H1 (cell line): ENCODE measurements at regions not wholly inside any gene's neighbourhood (a gene's known extent, or its start where the extent isn't known, plus 50 kb on each side); places are given as distances from the start of the nearest gene placed in this dataset.

Source experiments
- GTF2F1 ChIP-seq: IDR thresholded peaks from 2 replicates; pipeline ENCODE4 v1.6.1; 2012; ENCODE audit warnings: low read depth, low read length, improper control_type of control experiment, borderline replicate concordance
- POLR2AphosphoS5 ChIP-seq: IDR thresholded peaks from 2 replicates; pipeline ENCODE4 v1.6.1; 2011; ENCODE audit warnings: low read depth, low read length
- RAD21 ChIP-seq, 2 experiments: IDR thresholded peaks in 1 of 2; conservative IDR thresholded peaks in 1 of 2; 2 replicates each; pipeline ENCODE4 v1.6.1; 2011; ENCODE audit warnings: low read depth in 2 of 2, low read length in 2 of 2, improper control_type of control experiment in 1 of 2, inconsistent platforms in 1 of 2, mild to moderate bottlenecking in 1 of 2, moderate library complexity in 1 of 2
- TAF1 ChIP-seq: IDR thresholded peaks from 2 replicates; pipeline ENCODE4 v1.6.1; 2011; ENCODE audit warnings: mild to moderate bottlenecking, low read depth, low read length
- TEAD4 ChIP-seq: IDR thresholded peaks from 2 replicates; pipeline ENCODE4 v1.6.1; 2012; ENCODE audit warnings: low read depth, low read length, inconsistent platforms, mixed read lengths
- TF ChIP-seq, protein P1 (sequence below), 3 experiments: IDR thresholded peaks; 1 replicate in 2 of 3; 2 replicates in 1 of 3; pipeline versions ENCODE4 v1.5.1 to v1.6.1; 2011; ENCODE audit warnings: low read length in 3 of 3, mild to moderate bottlenecking in 3 of 3, inconsistent platforms in 2 of 3, low read depth in 1 of 3, moderate library complexity in 1 of 3; ENCODE audit not compliant: insufficient read depth in 1 of 3; ENCODE audit errors: control extremely low read depth in 1 of 3
- TF ChIP-seq, protein P2 (sequence below): IDR thresholded peaks from 2 replicates; pipeline ENCODE4 v1.6.1; 2012; ENCODE audit warnings: low read length, inconsistent platforms
- TF ChIP-seq, protein P3 (sequence below): IDR thresholded peaks from 2 replicates; pipeline ENCODE4 v1.6.1; 2012; ENCODE audit warnings: inconsistent platforms

DNA sequence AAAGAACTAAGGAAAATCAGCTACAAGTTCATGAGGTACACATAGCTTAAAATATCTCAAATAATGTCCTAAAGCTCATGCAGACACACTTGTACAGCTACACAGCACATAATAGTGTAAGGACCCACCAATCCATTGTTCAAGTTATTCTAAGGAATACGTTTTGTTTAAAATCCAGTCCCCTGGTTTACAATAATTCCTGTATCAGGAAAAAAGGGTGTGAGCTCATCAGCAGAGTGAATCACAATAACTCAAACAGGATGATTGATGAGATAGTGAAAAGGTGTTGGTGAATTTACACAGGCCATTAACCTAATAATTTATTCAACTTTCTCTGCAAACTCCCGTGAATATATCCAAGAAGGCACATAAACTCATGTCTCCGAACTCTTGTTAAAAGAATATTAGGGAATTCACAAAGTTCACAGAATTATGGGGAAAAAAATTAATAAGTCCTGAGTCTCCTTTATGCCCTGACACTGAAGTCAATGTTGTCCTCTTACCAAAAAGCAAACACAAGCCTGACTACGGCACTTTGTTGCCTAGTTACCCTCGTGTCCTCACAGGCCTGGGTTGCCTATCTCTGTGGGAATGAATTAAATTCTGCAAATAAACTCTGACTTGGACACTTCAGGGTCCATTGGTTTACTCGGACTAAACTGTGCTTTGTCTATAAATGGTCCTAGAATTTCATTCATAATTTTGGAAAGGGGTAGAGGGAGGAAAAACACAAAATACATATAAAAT, 142.8 kb upstream of the PDE4D start:
- TF ChIP-seq RAD21 (IDR thresholded peaks at IDR 0.05 in 1 of 2, conservative IDR thresholded peaks at IDR 0.05 in 1 of 2; ENCODE audit: low read depth in 2 of 2, low read length in 2 of 2) (no peak), TEAD4 (no peak), POLR2AphosphoS5 (no peak), GTF2F1 (no peak), TAF1 (no peak)
- TF ChIP-seq, protein P1, sequence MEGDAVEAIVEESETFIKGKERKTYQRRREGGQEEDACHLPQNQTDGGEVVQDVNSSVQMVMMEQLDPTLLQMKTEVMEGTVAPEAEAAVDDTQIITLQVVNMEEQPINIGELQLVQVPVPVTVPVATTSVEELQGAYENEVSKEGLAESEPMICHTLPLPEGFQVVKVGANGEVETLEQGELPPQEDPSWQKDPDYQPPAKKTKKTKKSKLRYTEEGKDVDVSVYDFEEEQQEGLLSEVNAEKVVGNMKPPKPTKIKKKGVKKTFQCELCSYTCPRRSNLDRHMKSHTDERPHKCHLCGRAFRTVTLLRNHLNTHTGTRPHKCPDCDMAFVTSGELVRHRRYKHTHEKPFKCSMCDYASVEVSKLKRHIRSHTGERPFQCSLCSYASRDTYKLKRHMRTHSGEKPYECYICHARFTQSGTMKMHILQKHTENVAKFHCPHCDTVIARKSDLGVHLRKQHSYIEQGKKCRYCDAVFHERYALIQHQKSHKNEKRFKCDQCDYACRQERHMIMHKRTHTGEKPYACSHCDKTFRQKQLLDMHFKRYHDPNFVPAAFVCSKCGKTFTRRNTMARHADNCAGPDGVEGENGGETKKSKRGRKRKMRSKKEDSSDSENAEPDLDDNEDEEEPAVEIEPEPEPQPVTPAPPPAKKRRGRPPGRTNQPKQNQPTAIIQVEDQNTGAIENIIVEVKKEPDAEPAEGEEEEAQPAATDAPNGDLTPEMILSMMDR (IDR thresholded peaks at IDR 0.05; ENCODE audit: control extremely low read depth in 1 of 3, insufficient read depth in 1 of 3, low read depth in 1 of 3, low read length in 3 of 3) = no peak
- TF ChIP-seq, protein P2, sequence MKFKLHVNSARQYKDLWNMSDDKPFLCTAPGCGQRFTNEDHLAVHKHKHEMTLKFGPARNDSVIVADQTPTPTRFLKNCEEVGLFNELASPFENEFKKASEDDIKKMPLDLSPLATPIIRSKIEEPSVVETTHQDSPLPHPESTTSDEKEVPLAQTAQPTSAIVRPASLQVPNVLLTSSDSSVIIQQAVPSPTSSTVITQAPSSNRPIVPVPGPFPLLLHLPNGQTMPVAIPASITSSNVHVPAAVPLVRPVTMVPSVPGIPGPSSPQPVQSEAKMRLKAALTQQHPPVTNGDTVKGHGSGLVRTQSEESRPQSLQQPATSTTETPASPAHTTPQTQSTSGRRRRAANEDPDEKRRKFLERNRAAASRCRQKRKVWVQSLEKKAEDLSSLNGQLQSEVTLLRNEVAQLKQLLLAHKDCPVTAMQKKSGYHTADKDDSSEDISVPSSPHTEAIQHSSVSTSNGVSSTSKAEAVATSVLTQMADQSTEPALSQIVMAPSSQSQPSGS = no peak
- TF ChIP-seq, protein P3, sequence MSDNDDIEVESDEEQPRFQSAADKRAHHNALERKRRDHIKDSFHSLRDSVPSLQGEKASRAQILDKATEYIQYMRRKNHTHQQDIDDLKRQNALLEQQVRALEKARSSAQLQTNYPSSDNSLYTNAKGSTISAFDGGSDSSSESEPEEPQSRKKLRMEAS = no peak
